LNCAP (cell line): ENCODE measurements at regions not wholly inside any gene's neighbourhood (a gene's known extent, or its start where the extent isn't known, plus 50 kb on each side); places are given as distances from the start of the nearest gene placed in this dataset.

Experiments used
- CTCF ChIP-seq: fragments of 450-650 bp; IDR thresholded peaks from 2 replicates; pipeline ENCODE4 v1.5.1; 2017; ENCODE audit warnings: mild to moderate bottlenecking

- no peak for TF ChIP-seq CTCF
These were observed 118.4 kb upstream of the NXT1 start for GRCh38 chr20:23232219-23232581.

GRCh38 chr20:23231561-23232218 is 118.9 kb upstream of the NXT1 start:
- TF ChIP-seq CTCF, result no peak

GRCh38 chr20:23230766-23231385 is 119.7 kb upstream of the NXT1 start:
- TF ChIP-seq CTCF, result no peak

GRCh38 chr20:23229989-23230388 is 120.6 kb upstream of the NXT1 start:
- TF ChIP-seq CTCF, result no peak

GRCh38 chr20:23228912-23229311 is 121.7 kb upstream of the NXT1 start:
- no peak for TF ChIP-seq CTCF

GRCh38 chr20:23227976-23228375 is 122.6 kb upstream of the NXT1 start:
- TF ChIP-seq CTCF, result no peak

GRCh38 chr20:23227274-23227673 is 123.3 kb upstream of the NXT1 start:
- TF ChIP-seq CTCF, result no peak
